ENCODE measurements at regions not wholly inside any gene's neighbourhood (a gene's known extent, or its start where the extent isn't known, plus 50 kb on each side); places are given as distances from the start of the nearest gene placed in this dataset.

- Histone ChIP-seq H3K4me1 (replicated peaks in 1 of 2; ENCODE audit: control insufficient read depth in 2 of 2, insufficient read depth in 2 of 2, low read length in 2 of 2) (peaks cover 0 to 3% of the 10 kb centered on the region in 2 experiments; a peak in 2 of 5 replicates), H3K9me3 (replicated peaks; ENCODE audit: control insufficient read depth, insufficient read depth, low read depth, low read length) (no peaks in the 10 kb centered on the region), H3K4me3 (no peak overlapping the region), H3K4me2 (ENCODE audit: insufficient read depth, low read length) (no peak overlapping the region), H3K9ac (ENCODE audit: insufficient read depth in 1 of 2, low read depth in 2 of 2, low read length in 2 of 2) (no peak overlapping the region), H2AFZ (ENCODE audit: low read depth, low read length) (no peak overlapping the region), H3K27me3 (ENCODE audit: control insufficient read depth in 2 of 2, insufficient read depth in 2 of 2, low read length in 2 of 2) (peaks cover 10 to 40% of the 10 kb centered on the region in 2 experiments; a peak in 4 of 5 replicates), H3K9me1 (ENCODE audit: control insufficient read depth, insufficient read depth, low read length) (no peaks in the 10 kb centered on the region), H4K20me1 (replicated peaks; ENCODE audit: control insufficient read depth, insufficient read depth, low read length) (no peaks in the 10 kb centered on the region), H3K36me3 (ENCODE audit: control insufficient read depth, insufficient read depth, low read length) (no peaks in the 10 kb centered on the region), H3K79me2 (ENCODE audit: control insufficient read depth, insufficient read depth, low read length) (no peaks in the 10 kb centered on the region), H3K27ac (ENCODE audit: extremely low read depth, low read depth, low read length) (no peak overlapping the region)
- no peak for FAIRE-seq
- DNase-seq (ENCODE audit: extremely low read depth in 1 of 4, low spot score in 3 of 4): no peak
- ChIA-PET POLR2A (interaction anchor here (0.6 to 1.1 kb wide), 2 partner anchors 9 to 26 kb away, joined by 3 read pairs; no protein-coding TSS in a partner anchor), CTCF (ENCODE audit: low intra/inter-chr PET ratio) (no interaction called here)
- no TSS peak for BruUV-seq (replicated peaks)
- intact Hi-C loops (cut with micrococcal nuclease) (no loop called here), in situ Hi-C loops (cut with MboI) (no loop called here)
- WGBS (ENCODE audit: insufficient coverage, low coverage, missing lambda C conversion rate): 1% methylated on average over 9 of the region's 9 CpGs
- no peak for ATAC-seq
- TF ChIP-seq ZNF354B (CRISPR knock-in tag; IDR thresholded peaks at IDR 0.05) (no peak), ZNF12 (CRISPR knock-in tag; IDR thresholded peaks at IDR 0.05) (no peak), KAT8 (IDR thresholded peaks at IDR 0.05; ENCODE audit: low read depth) (no peak), ARID1B (IDR thresholded peaks at IDR 0.05) (no peak), SMARCA4 (IDR thresholded peaks at IDR 0.05) (no peak), ZFPM2 (CRISPR knock-in tag; IDR thresholded peaks at IDR 0.05) (no peak), GABPB1 (CRISPR knock-in tag; IDR thresholded peaks at IDR 0.05) (no peak), DACH1 (IDR thresholded peaks at IDR 0.05; ENCODE audit: partially characterized antibody) (no peak), EZH2 (IDR thresholded peaks at IDR 0.05; ENCODE audit: borderline replicate concordance, low read depth, low read length) (no peak), ZEB2 (IDR thresholded peaks at IDR 0.05) (no peak), ESRRB (CRISPR knock-in tag; IDR thresholded peaks at IDR 0.05; ENCODE audit: borderline replicate concordance) (no peak), FOSL1 (tag; conservative IDR thresholded peaks at IDR 0.05) (no peak), HDAC6 (IDR thresholded peaks at IDR 0.05; ENCODE audit: low read depth, low read length) (no peak), HDAC8 (tag; IDR thresholded peaks at IDR 0.05) (no peak), ZNF764 (CRISPR knock-in tag; IDR thresholded peaks at IDR 0.05; ENCODE audit: low read depth) (no peak), CUX1 (CRISPR knock-in tag; IDR thresholded peaks at IDR 0.05) (no peak), ZNF146 (CRISPR knock-in tag; IDR thresholded peaks at IDR 0.05; ENCODE audit: unreplicated experiment) (no peak), ZNF143 (CRISPR knock-in tag; IDR thresholded peaks at IDR 0.05) (no peak), ZNF644 (tag; IDR thresholded peaks at IDR 0.05; ENCODE audit: low read depth) (no peak)
Measured at GRCh38 chr12:114738460-114739184, 54.6 kb upstream of the TBX3 start.

All from K562 (cell line).